HG03066 (cell line): ENCODE measurements at regions not wholly inside any gene's neighbourhood (a gene's known extent, or its start where the extent isn't known, plus 50 kb on each side); places are given as distances from the start of the nearest gene placed in this dataset.

Experiments
- ATAC-seq: cut with Tn5 transposase; IDR thresholded peaks from one replicate; pipeline ENCODE4 v1.9.1; 2021; ENCODE audit warnings: low read depth; ENCODE audit not compliant: unreplicated experiment

DNA sequence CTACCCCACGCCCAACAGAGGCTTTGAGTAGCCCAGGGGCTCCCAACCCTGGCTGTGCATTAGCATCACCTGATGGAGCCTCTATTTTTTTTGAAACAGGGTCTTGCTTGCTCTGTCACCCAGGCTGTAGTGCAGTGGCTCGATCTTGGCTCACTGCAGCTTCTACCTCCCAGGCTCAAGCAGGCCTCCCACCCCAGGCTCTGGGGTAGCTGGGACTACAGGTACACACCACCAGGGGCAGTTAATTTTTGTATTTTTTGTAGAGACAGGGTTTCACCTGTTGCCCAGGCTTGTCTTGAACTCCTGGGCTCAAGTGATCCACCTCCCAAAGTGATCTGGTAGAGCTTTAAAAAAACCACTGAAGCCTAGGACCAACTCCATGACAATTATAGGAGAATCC is 394.8 kb upstream of the ATP5MC3 start:
- no peak for ATAC-seq

DNA sequence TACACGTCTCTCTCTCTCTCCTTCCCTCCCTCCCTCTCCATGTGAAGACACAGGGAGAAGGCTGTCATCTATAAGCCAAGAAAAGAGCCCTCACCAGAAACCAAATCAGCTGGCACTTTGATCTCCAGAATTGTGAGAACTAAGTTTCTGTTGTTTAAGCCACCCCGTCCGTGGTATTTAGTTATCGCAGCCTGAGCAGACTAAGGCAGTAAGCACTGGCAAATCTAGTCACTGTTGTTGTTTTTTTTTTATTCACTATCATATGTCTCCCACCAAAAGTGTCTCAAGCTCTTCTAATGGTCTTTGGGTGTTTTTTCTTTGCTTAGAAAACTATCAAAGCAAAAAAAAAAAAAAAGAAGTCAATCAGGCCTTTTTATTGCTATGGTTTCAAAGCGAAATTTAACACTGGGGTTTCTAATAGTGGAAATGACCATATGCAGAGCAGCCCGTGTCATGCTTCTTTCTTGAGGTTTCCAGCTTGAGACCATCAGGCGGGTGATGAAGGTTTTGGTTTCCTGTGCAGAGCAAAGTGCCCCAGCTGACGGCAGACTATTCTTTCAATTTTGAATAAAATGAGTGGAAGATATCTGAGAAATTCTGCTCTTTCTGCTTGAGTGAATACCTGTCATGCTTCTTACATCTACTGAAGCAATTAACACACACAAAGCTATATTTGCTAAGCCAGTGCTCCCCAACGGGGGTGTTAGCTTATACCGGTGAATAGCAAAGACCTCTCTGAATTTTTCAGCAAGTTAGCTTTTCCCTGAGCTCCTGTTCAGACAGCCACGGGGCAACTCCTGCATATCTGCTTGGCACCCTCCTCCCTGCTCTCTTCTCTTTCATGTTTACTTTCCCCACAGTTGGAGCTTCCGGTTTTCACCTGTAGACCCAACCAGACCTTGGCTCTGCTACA is 394.1 kb upstream of the ATP5MC3 start:
- peak; percentile 94 for ATAC-seq

DNA sequence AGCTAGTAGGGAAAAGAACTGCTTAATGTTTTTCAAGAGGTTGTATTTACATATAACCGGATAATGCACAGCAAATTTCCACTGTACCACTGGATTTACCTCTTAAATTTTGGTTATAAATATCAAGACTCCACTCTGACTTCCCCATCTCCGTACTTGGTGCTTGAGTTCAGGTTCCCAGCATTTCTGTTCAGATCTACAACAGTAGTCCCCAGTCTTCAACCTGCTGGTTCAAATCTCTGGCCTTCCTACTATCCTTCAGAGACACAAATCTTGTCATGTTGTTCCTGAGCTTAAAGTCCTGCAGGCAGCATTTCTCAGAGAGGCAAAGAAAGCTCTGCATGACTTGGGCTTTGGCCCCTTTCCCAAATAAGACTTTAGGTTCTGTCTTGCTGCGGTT is 392.6 kb upstream of the ATP5MC3 start:
- no peak for ATAC-seq

DNA sequence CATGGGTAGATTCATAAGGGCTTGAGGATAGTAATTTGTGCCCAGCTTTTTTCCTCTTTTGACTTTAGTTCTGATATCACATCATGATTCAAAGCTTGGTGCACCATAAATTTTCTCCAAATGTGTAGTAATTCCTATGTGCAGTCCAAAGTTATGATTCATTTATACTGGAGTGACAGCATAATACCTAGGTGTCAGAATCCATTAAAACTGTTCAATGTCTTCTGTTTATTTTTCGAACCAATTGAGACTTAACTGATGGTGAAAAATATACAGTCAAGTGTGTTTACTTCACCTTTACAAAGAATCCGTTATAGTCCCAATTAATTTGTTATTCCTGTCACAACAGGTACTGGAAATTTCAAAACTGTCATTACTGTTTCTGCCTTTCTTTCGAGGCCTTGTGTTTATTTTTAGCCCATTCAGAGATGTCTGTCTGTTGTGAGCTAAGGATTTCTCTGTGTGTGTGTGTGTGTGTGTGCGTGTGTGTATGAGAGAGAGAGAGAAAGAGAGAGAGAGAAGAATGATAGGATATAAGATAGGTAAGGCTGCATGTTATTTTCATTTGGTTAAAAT is 389.7 kb upstream of the ATP5MC3 start:
- no peak for ATAC-seq

DNA sequence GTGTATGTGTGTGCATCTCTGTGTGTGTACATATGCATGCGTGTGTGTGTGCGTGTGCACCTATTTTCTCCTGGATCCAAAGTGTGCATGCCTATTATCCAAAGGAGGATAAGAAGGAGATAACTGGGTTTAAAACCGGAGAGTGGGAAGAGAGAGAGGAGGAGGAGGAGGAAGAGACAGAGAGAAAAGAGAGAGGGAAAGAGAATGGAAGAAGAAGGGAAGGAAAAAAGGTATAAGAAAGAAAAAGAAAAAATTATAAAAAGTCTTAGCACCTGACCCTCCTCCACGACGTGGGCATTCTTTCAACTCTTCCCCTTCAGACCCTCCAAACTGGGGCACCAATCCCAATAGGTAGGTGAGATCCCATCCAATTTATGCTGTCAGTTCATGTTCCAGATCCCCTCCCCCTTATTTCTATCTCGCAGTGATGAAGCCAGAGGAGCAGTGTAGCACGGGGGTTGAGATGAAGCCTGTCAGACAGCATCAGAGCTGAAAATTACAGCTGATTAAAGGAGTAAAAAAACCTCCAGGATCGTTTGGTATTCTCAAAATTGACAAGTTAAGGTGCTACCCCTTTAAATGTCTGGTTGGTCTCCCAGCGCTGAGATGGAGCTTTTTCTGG is 386.7 kb upstream of the ATP5MC3 start:
- ATAC-seq: no peak

DNA sequence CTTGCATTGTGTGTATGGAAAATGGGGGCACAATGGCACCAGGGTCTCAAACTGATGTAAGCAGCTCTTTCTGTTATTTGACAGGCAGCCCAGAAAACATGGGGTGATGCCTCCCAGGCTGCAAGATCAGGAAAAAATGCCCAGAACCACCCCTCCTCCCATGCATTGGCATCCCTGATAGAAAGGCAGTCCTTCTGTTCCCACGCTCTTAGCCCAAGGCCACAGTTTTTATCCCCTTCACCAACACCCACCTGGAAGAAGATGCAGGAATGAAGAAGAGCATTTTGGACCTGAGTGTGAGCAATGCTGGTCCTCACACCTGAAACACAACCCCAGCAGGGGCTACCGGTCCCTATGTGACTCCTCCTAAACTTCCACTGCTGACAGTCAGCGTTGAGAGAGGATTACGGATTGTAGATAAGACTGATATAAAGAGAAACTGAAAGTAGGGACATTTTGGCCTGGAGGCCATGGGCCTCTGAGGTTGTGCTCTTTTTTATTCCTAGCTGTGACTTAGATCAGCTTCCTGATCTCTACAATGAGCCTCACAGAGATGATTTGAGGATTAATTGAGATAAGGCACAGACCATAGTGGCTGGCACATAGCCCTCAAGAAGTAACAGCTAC is 386.0 kb upstream of the ATP5MC3 start:
- ATAC-seq: no peak

DNA sequence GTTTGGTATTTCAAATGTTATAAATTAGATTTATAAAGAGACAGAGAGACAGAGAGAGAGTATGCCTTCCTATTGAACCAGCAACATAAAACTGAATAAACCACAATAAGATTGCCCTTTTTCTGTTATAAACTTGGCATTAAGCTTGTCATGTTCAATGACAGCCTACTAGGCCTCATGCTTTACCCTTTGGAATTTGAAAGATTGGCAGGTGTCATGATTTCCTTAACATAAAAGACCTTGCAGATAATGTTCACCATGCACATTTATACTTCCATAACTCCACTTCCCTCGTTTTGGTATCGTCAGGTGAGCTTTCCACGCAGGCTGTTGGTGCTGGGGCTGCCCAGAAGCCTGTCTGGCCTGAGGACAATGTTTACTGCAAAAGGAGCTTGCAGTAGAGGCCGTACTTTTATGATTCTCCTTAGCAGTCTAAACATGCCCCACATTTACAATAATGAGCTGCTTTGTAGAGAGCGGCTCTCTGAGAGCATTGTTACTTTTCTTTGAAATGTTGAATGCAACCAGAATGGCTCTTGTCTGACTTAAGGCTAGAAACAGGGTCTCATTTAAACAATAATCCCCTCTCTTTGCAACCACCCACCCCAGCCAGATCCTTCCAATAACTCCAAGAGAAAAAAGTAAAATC is 379.1 kb upstream of the ATP5MC3 start:
- no peak for ATAC-seq

DNA sequence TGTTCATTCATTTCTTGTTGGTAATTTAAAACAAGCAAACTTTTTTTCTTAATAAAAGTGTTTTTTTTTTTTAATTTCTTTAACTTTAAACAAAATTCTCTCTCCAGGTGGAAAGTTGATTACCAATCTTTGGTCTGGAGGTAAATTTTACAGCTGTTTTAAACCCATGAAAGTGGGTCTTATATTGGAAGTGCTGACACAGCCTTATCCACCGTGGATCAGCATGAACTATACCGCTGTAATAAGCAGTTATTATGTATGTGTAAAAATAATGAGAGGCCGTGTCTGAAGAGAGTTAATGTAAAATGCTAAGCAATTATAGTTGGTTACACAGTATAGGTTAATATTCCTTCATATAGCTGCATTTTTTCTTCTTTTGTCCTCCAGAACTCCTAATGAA is 378.1 kb upstream of the ATP5MC3 start:
- ATAC-seq: no peak

DNA sequence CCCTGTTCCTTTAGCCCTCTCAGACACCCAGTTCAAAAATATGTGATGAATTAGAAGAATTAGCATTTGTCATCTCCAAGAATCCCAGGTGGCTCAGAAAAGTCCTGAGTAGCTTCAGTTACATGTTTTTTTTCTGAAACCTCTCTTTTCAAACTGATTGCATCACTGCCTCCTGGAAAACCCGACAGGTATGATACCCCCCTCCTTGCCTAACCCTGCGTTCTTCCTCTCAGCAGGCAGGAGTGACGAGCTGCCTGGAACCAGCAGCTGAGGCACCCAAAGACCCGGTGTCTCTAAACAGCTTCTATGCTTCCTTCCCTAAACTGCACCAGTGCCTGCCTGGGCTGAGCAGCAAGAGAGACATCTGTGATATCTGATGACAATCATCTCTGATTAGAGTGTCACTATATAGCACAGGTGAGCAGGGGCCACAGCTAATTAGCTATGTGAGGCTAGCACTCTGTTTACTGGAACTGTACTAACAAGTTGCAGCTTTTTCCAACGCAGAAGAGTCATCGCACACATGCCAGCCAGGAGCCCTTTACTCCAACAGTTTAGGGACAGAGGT is 376.4 kb upstream of the ATP5MC3 start:
- no peak for ATAC-seq

DNA sequence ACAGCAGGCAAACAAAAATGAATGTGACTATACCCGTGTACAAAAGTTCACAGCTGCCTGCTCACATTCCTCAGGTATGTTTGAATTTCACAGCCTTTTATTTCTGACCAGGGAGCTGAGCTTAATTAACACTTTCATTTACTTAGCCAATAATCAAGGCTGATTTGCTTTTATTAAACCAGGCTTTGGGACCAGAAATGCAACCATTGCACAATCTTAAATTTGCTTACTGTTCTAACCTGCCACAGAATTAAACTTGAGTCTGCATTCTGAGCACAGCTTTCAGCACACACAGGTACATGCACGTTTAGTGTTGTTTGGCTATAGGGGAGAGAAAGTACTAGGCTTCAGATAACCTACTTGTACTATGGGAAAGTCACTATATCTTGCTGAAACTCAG is 372.4 kb upstream of the ATP5MC3 start:
- ATAC-seq: no peak

DNA sequence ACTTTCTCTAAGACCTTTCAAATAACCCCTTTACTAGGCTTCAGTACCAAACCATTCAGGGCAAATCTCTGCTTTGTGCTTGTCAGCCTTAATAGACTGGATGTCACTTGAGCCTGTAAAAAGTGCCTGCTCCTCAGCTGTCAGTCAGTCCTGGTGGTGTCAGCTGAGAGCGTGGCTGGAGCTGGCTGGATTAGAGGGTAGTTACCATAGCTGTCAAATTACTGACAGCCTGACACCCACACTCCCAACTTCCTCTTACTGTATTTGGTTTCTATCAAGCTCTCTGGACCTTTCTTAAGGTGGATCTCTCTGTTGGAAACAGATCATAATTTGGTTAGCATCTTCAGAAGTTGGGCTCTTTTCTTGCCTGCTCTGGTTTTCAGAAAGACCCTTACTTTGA is 371.4 kb upstream of the ATP5MC3 start:
- no peak for ATAC-seq

DNA sequence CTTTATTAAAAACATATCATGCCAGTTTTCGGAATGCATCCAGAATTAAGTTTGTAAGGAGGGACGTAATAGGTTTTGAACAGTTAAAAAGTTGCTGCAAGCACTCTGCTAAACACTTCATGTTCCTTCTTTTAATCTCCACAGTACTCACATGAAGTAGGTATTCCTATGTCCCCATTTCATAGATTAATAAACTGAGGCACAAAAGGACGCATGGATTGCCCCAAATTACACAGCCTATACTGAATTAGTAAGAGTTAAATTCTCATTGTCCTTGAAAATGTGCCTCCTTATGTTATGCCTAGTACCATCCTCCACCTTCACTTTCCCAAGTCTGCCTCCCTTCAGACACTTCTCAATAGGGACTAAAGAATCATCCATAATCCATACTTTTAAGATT is 358.9 kb upstream of the ATP5MC3 start:
- no peak for ATAC-seq

DNA sequence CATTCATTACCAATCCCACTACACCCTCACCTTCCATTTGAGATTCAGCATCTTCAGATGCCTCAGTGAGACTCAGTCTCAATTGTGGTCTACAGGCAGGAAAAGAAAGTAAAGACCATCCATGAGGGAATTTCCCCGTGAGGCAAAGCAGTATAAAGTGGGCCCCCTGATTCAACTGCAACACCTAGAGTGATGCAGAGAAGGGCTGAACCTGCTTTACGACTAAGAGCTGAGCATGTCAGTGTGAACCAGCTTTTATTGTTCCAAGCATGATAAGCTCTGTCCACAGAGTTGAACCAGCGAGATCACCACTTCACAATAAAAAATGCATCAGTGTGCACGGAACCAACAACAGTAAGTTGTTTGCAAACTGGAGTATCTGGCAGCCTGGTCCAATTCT is 357.6 kb upstream of the ATP5MC3 start:
- no peak for ATAC-seq

DNA sequence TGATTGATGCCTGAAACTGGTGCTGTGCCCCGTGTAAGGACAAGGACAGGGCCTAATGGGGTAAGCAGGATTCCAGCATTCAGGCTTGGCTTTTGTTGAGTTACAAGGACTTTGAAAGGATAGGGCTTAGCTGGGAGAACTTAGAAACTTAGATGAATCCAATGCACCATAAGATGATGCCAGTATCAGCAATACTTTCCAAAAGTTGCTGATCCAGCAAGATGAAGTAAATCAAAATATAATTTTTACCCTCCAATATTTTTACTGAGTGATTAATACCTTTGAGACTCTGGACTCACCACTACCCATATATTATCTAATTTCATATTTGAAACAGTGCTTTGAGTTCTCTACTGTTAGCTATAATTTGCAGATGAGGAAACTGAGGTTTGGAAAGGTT is 354.5 kb upstream of the ATP5MC3 start:
- no peak for ATAC-seq

DNA sequence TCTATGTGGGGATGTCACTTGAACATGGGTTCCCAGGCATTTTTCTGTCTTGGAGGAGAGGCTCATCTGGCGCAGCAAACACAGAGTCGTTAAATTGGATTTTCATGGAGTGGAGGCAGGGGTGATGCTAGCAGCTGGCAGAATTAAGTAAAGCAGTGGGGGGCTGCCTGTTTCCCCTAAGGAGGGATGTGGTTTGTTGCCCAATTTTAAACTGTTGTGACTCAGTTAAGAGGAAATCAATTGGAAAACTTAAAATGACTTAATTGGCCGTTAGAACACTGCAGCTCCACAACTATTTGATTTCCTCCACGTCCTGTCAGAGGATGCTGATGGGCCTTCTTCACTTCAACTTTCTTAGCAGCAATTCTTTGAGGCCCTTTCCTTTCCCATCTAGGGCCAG is 354.1 kb upstream of the ATP5MC3 start:
- ATAC-seq: no peak

DNA sequence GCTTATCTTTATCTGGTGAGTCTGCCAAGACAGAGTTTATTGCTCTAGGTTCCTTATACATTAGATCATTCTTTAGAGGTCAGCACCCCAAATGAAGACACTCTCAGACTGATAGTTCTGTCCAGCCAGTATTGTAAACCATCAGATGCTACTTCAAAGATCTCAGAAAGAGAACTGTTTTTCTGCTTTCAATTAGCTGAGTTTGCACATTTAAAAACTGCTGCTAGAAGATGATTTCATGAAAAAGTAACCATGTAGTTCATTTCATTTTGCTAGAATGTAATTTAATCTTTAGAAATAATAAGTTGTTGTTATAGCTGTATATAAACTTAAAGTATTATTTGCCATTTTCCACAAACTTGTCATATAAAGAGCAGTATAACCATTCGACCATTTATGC is 344.5 kb upstream of the ATP5MC3 start:
- ATAC-seq: no peak

DNA sequence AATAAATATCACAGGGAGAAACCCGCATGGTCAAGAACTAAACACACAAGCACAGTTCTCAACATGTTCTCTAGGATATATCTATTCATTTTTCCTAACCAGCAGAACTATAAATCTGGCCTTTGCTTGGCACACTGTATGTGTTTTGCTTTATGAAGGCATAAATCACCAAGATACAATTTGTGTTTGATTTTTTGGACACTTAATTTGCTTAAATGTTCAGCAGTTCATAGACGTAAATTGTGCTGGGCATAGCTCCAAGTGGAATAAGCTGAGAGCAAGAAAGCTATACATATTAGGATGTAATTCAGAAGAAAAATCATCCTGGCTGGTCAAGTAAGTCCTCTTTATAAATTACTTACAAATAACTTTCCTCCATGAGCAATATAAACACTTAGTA is 341.5 kb upstream of the ATP5MC3 start:
- no peak for ATAC-seq

DNA sequence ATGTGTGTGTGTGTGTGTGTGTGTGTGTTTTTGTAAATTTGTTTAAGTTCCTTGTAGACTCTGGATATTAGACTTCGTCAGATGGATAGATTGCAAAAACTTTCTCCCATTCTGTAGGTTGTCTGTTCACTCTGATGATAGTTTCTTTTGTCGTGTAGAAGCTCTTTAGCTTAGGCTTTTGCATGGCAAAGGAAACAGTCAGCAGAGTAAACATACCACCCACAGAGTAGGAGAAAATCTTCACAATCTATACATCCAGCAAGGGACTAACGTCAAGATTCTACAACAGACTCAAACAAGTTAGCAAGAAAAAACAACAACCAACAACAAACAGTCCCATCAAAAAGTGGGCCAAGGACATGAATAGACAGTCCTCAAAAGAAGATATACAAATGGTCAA is 336.7 kb upstream of the ATP5MC3 start:
- no peak for ATAC-seq

DNA sequence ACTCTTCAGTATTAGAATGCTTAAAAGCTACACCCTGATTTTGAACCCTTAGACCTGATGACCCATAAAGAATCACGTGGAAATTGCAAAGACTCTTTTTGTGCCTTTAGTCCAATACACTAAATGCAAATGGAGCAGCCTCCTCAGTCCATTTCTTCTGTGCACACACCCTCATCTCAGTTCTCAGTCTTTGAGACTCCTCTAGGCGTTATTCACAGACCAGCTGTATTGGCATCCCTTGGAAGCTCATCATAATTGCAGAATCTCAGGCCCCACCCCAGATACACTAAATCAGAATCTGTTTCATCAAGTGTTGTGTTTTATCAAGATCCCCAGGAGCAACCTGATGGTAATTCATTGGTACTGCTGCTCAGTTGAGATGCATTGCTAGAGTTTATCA is 335.0 kb upstream of the ATP5MC3 start:
- ATAC-seq: no peak

DNA sequence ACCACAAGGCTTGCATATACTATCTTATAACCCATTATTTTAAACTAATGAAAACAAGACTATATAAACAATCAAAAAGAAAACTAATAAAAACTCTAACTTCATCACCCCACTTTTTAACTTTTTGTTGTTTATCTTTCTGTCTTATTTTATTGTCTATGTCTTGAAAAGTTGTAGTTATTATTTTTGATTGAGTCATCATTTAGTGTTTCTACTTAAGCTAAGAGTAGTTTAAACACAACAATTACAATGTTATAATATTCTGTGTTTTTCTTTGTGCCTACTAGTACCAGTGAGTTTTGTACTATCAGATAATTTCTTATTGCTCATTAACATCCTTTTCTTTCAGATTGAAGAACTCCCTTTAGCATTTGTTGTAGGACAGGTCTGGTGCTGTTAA is 318.7 kb upstream of the ATP5MC3 start:
- ATAC-seq: no peak

DNA sequence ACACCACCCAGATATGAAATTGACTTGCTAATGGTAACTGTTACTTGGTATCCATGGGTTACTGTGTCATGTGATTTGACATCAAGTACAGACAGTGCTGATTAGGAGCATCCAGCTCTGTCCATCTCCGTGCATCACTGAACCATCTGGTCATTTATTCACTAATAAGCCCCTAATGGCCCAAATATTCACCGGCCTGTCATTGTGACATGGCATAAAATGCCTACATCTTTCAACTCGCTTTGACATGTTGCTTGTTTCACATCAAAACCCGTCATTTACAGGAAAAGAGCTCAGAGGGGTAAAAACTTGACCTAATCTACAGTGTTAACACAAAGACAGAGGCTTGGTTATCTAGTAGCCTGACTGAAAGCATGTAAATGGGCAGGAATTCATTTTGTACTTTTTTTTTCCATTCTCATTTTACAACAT is 308.9 kb upstream of the ATP5MC3 start:
- no peak for ATAC-seq
